ENCODE measurements at regions not wholly inside any gene's neighbourhood (a gene's known extent, or its start where the extent isn't known, plus 50 kb on each side); places are given as distances from the start of the nearest gene placed in this dataset.

DNA sequence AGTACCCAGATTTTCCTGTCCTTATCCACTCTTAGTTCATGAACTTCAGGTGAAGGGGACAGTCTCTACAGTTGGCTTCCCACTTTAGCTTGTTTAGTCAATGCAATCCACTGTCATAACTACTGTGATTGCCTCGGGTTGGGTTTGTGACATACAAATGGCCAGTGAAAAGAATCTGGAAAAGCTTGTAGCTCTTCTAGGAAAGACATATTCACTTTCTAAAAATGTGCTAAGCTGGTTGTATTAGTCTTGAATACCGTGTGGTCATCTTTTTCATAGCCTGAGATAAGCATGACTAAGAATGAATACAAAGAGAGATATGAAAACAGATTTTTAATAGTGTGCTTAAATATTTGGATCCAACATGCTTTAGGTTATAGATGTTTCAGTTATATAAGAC is 1443.5 kb upstream of the IGFBP7 start:
- DNase-seq (ENCODE audit: low spot score): no peak

DNA sequence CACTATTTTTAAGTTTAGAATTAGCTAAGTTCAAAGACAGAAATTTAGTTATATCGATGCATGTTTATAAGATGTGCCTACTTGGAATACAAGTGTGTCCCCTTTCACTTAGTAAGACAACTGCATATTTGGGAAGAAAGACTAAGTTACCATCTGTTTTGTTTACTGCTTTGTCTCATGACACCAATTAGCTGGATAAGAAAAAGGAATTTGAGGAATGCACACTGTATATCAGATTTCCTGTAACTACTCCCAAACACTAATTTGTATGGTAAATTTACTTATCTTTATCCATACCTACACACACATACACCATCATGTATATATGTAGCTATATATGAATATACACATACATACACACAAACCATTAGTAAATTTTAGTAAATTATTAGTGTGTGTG is 1442.8 kb upstream of the IGFBP7 start:
- DNase-seq (ENCODE audit: low spot score): no peak

DNA sequence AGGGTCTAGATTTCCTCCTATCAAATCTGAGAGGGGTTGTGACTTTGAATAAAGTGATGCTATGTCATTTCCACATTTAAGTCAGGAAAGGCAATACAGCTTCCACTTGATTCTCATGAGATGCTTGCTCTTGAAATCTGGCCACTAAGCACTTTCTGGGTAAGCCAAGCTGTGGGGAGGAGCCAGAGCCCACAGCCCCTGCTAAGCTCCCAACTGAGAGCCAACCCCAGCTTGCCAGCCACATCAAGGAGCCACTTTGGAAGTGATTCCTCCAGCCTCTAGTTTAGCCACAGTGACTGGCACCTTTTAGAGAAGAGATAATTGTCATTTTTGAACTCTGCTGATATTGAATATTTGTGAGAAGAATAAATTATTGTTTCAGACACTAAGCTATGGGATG is 1441.5 kb upstream of the IGFBP7 start:
- DNase-seq (ENCODE audit: low spot score): no peak

DNA sequence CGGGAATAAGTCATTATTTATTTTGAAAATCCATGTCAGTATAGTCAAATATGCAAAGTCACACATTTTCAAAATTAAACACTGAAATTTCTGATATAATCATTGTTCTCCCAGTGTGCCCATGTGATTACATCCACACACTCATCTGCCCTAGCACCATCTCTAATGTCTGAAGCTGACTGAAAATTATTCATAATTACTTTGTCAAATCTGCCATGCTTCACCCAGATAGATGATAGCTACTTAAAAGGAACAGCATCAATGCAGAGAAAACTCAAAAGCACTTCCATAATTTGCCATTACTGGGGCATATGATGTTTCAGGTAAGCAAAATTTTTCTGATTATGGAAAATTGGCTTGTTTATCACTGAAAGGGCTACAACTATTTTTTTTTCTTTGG is 1433.3 kb upstream of the IGFBP7 start:
- DNase-seq (ENCODE audit: low spot score): no peak

DNA sequence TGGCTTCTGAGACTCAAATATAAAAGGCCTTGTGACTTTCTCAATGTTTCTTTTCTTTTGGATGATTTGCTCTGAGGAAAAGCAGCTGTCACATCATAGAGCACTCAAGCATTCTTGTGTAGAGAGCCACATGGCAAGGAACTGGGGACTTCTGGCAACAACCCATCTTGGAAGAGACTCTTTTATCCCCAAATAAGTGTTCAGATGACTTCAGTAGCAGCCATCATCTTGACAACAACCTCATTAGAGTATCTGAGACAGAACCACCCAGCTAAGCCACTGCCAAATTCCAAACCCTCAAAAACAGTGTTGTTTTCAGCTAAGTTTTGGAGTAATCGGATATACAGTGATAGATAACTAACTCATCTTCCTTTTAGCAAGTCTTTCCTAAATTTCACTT is 1431.7 kb upstream of the IGFBP7 start:
- DNase-seq (ENCODE audit: low spot score): no peak

DNA sequence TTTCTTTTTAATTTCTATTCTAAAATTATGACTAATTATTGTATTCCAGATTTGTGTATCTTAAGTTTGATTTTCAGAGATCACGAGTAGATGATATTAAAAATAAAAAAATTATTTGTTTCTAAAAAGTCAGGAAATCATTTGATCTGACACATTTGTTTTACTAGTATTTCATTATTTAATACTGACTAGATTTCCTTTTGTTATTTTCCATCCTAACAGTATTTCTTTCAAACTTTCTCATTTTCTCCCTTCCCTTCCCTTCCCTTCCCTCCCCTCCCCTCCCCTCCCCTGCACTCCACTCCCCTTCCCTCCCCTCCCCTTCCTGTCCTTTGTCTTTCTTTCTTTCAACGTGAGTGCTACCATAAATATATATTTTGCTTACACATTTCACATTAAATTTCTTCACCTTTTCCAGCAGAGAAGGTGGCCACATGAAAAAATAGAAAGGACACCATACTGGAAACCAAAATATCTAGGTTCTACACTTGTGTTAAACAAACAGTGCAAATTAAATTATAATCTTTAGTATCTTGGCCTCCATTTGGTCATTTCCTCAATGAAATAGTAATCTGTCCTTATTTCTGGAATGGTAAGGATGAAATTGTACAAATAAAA is 1412.7 kb upstream of the IGFBP7 start:
- DNase-seq (ENCODE audit: low spot score): no peak

DNA sequence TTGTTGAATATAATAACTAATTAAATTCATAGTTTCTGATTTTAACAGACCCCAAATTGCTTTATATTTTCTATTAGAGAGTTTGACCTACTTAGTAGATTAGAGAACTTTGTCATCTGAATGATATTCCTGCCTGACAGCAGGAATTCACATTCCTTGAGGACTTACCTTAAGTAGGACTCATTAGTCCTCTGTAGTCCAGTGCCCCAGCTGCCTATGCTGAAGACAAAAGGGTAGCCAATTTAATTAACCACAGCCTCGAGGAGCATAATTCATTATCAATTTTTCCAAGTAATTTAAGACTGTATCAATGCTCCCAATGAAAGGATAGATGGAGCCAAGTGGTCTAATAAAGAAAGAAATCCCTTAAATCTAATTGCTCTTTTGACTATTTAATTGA is 1405.0 kb upstream of the IGFBP7 start:
- DNase-seq (ENCODE audit: low spot score): no peak

- no peak for DNase-seq (ENCODE audit: low spot score)
Measured at GRCh38 chr4:58514299-58514698, 1404.1 kb upstream of the IGFBP7 start.

DNA sequence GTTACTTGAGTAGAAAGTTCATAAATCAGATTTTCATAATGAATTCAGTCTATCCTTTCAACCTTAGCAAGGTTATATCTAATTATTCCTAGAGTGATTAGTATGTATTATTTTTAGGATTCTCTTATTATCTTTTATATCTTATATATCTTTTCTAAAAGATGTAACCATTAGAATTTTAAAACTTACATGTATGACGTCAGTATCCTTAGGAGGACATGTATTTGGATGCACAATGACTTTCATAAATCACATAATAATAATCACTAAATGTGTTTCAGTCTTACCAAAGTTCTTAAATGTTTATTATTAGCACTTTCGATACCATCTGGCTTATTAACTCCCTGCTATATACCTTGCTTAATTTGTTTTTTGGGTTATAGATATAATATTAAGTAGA is 1400.5 kb upstream of the IGFBP7 start:
- no peak for DNase-seq (ENCODE audit: low spot score)

DNA sequence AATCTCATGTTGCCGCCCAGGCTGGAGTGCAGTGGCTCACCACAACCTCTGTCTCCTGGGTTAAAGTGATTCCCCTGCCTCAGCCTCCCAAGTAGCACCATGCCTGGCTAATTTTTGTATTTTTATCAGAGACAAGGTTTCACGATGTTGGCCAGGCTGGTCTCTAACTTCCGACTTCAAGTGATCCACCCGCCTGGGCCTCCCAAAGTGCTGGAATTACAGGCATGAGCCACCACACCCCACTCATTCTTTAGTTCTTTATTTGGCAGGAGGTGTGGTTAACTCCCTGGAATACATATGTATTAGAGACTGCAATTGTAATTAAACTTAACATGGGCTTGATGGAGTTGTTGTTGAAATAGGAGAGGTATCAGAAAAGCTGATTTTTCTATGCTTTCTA is 1396.9 kb upstream of the IGFBP7 start:
- DNase-seq (ENCODE audit: low spot score): no peak

- DNase-seq (ENCODE audit: low spot score): no peak
Measured at GRCh38 chr4:58502839-58503238, 1392.7 kb upstream of the IGFBP7 start.

GRCh38 chr4:58499182-58499581 is 1389.0 kb upstream of the IGFBP7 start:
- DNase-seq (ENCODE audit: low spot score): no peak

DNA sequence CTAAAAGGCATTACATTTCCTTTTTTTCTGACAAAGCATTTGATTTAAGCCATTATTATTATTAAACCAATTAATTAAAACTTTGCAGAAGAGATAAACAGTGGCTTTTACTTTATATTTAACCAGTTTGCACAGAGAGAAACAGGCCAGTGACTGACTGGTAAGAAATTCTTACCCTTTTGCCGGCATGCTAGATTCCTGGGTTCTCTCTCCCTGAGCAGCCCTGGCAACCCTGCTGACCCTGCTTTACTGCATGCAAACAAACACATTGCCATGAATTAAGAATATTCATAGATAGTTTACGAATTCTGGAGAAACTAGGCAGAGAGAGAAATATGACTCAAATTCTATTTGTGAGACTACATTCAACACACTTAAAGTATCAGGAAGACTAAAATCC is 1381.4 kb upstream of the IGFBP7 start:
- DNase-seq (ENCODE audit: low spot score): no peak

DNA sequence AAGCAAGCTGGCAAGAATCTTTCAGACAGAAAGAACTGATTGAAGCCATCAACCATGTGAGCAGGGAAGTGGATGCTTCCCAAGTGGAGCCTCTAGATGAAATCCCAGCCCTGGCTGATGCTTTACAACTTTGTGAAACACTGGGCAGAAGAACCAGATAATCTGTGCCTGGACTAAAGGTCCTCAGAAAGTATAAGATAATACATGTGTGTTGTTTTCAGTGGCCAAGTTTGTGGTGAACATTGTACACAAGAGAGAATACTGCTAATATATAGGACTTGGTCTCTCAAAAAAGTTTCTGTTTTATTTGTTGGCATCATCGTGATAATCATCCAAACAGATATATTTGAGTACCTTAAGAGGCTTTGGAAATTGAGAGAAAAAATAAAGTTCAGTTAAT is 1367.8 kb upstream of the IGFBP7 start:
- DNase-seq (ENCODE audit: low spot score): no peak

DNA sequence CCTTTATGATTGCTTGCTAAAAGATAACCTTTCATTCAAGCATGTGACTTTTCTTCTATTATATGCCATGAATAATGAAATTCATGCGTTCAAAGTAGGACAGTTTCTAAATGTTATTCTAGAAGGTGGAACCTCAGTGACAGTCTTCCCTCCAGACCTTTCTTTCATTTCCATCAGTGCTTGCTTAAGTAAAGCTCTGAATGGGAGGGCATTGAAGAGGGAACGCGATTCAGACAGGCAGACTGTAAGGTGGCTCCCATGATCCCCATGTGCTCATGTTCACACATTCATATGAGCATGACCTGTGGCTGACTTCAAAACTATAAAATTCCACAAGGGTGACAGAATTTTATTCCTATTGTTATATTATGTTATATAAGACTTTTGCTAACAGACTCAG is 1367.3 kb upstream of the IGFBP7 start:
- no peak for DNase-seq (ENCODE audit: low spot score)

DNA sequence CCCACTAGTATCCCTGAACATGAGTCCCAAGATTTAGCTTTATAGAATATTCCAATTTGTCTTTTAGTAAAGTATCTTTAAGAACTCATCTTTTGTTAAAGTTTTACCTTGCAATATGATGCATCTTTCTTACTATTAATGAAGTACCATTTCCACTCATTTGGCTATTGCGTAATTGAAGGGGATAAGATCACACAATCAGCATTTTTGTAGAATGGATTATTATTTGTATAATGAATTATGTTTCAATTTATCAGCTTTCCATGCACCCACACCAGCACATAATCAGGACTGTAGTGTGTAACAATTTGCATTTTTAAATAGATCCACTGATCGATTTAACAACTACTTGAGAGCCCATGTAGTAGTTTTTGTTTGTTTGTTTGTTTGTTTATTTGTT is 1364.9 kb upstream of the IGFBP7 start:
- DNase-seq (ENCODE audit: low spot score): no peak

- no peak for DNase-seq (ENCODE audit: low spot score)
Measured at GRCh38 chr4:58465031-58465430, 1354.8 kb upstream of the IGFBP7 start.

GRCh38 chr4:58456727-58457384 is 1346.7 kb upstream of the IGFBP7 start:
- no peak for DNase-seq (ENCODE audit: low spot score)

DNA sequence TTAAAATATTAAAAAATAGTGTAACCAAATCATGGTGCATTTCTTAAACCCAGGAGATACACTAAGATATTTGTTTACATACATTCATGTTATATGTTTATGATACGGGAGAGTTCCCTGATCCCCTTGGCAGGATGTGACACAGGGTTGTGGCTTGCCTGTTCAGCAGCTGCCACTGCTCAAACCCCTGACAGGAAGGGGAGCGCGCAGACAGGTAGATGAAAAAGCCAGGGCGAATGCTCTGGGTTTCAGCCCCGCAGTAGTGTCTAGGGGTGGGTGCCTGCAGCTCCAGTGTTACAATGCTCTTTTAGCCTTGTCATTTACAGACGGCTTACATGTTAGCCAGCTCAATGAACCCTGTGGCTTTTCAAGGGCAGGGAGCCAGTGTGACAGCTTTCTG is 1343.8 kb upstream of the IGFBP7 start:
- no peak for DNase-seq (ENCODE audit: low spot score)

GRCh38 chr4:58451707-58452106 is 1341.5 kb upstream of the IGFBP7 start:
- no peak for DNase-seq (ENCODE audit: low spot score)

DNA sequence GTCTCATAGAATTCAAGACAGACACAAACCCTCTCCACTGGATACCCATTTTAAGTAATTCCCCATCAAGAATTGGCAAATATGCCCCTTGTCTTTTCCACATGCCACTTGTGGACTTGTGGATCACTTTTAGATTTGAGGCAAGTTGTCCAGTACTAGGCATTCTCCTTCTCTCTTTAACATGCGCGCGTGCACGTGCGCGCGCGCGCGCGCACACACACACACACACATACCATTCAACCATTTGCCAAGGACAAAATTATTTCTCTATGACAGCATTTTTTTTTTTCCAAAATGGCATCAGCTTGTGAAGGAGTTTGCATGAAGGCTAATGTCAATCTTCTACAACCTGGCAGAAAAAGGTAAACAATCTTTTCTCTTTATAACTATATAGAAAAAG is 1325.7 kb upstream of the IGFBP7 start:
- DNase-seq (ENCODE audit: low spot score): no peak

GRCh38 chr4:58413849-58414248 is 1303.7 kb upstream of the IGFBP7 start:
- no peak for DNase-seq (ENCODE audit: low spot score)

- DNase-seq (ENCODE audit: low spot score): no peak
Measured at GRCh38 chr4:58411904-58412303, 1301.7 kb upstream of the IGFBP7 start.

DNA sequence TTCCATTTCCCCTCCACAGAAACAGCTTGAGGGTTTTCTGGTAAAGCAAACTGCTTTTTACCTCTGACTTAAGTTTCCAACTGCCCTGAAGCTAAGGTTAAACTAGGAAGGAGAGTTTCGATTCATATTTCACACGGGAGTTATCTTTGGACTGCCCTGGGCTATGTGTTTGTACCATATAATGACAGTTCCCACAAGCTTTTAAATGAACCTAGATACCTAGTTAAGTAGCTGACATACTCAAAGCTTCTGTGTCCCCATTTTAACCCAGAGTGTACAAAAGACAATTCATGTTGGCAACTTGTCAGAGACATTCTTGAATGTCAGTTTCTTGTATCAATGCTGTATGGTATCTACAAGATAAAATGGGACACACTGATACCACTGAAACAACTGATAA is 1296.6 kb upstream of the IGFBP7 start:
- no peak for DNase-seq (ENCODE audit: low spot score)

All from ureter (tissue), 1 donor.